ENCODE measurements at regions not wholly inside any gene's neighbourhood (a gene's known extent, or its start where the extent isn't known, plus 50 kb on each side); places are given as distances from the start of the nearest gene placed in this dataset.

GRCh38 chr4:128600996-128601871, 208.3 kb upstream of the JADE1 start:
- no peak for DNase-seq (ENCODE audit: low read depth, low spot score)

GRCh38 chr4:128600410-128600809, 209.1 kb upstream of the JADE1 start:
- peaks cover 6% of the 10 kb centered on the region for H3K4me1 ChIP-seq (ENCODE audit: insufficient read depth, insufficient read length)
- H3K27me3 ChIP-seq (ENCODE audit: insufficient read depth, insufficient read length) = no peaks in the 10 kb centered on the region
- H3K9me3 ChIP-seq (ENCODE audit: insufficient read depth, low read length) = no peaks in the 10 kb centered on the region; the same call in 1 of the 2 replicates
- no peak for DNase-seq (ENCODE audit: low read depth, low spot score)
- H3K9ac ChIP-seq (ENCODE audit: insufficient read length, low read depth) = no peak overlapping the region
- H3K4me3 ChIP-seq (ENCODE audit: insufficient read length, low read depth) = no peak overlapping the region
- TF ChIP-seq SUZ12 (IDR thresholded peaks at IDR 0.05; ENCODE audit: extremely low read depth, insufficient read depth, insufficient read length) = no peak
- no peaks in the 10 kb centered on the region for H3K36me3 ChIP-seq (ENCODE audit: insufficient read depth, insufficient read length, low read length)

More at GRCh38 chr4:128600996-128601871, 208.3 kb upstream of the JADE1 start:
- peaks cover 6% of the 10 kb centered on the region for H3K4me1 ChIP-seq (ENCODE audit: insufficient read depth, insufficient read length)
- no peaks in the 10 kb centered on the region for H3K27me3 ChIP-seq (ENCODE audit: insufficient read depth, insufficient read length)
- no peak for TF ChIP-seq ZNF274 (IDR thresholded peaks at IDR 0.05; ENCODE audit: low read depth, low read length)
- no peak for TF ChIP-seq SUZ12 (IDR thresholded peaks at IDR 0.05; ENCODE audit: extremely low read depth, insufficient read depth, insufficient read length)
- TF ChIP-seq YY1 (IDR thresholded peaks at IDR 0.05; ENCODE audit: insufficient read depth, insufficient read length) = no peak
- H3K36me3 ChIP-seq (ENCODE audit: insufficient read depth, insufficient read length, low read length) = no peaks in the 10 kb centered on the region
- H3K9me3 ChIP-seq (ENCODE audit: insufficient read depth, low read length) = no peaks in the 10 kb centered on the region; the same call in 1 of the 2 replicates
- H3K9ac ChIP-seq (ENCODE audit: insufficient read length, low read depth) = no peak overlapping the region
- no peak overlapping the region for H3K4me3 ChIP-seq (ENCODE audit: insufficient read length, low read depth)

DNA sequence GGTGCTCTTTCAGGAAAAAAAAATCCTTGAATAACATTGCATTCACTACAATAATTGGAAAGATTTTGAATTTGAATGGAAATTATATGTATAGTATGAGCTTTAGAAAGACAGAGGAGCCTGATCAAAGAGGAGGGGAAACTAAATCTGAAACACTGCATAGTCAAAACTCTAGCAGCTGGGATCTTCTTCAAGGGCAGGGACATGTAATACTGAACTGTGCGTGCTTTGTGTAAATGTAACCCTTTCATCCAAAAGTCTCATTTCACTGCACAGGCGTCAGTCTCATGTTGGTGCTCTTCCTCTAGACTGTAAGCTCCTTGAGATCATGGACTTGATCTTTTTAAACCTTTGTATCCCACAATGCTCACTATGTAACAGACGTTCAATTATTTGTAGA, 212.0 kb upstream of the JADE1 start:
- Histone ChIP-seq H3K27me3 (ENCODE audit: insufficient read depth, insufficient read length) (no peaks in the 10 kb centered on the region), H3K36me3 (ENCODE audit: insufficient read depth, insufficient read length, low read length) (no peaks in the 10 kb centered on the region), H3K9ac (ENCODE audit: insufficient read length, low read depth) (no peak overlapping the region), H3K4me1 (ENCODE audit: insufficient read depth, insufficient read length) (peaks cover 6% of the 10 kb centered on the region), H3K4me3 (ENCODE audit: insufficient read length, low read depth) (no peak overlapping the region), H3K9me3 (ENCODE audit: insufficient read depth, low read length) (peaks cover 11% of the 10 kb centered on the region; the same call in 1 of the 2 replicates)
- no peak for DNase-seq (ENCODE audit: low read depth, low spot score)
- TF ChIP-seq SUZ12 (IDR thresholded peaks at IDR 0.05; ENCODE audit: extremely low read depth, insufficient read depth, insufficient read length) (no peak), ZNF274 (IDR thresholded peaks at IDR 0.05; ENCODE audit: low read depth, low read length) (no peak), YY1 (IDR thresholded peaks at IDR 0.05; ENCODE audit: insufficient read depth, insufficient read length) (no peak)

DNA sequence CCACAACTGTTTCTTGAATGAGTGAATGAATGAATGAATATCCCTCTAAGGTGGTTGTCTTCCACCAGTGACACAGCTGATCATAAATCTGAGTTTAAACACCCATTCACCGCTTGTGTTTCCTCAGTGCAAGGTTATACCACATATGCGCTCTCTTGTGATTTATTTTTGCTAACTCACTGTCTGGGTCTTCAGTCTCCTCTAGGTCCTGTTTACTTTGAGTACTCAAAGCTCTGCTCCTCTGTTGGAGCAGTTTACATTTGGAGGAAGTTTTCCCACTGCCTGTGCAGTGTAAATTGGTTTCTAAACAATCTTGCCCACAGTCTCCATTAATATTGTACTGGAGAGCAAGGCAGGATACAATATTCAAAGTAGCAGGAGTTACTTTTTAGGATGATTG, 212.6 kb upstream of the JADE1 start:
- H3K9ac ChIP-seq (ENCODE audit: insufficient read length, low read depth) = no peak overlapping the region
- DNase-seq (ENCODE audit: low read depth, low spot score) = no peak
- H3K4me1 ChIP-seq (ENCODE audit: insufficient read depth, insufficient read length) = peaks cover 6% of the 10 kb centered on the region
- H3K36me3 ChIP-seq (ENCODE audit: insufficient read depth, insufficient read length, low read length) = no peaks in the 10 kb centered on the region
- TF ChIP-seq YY1 (IDR thresholded peaks at IDR 0.05; ENCODE audit: insufficient read depth, insufficient read length) = no peak
- no peak for TF ChIP-seq ZNF274 (IDR thresholded peaks at IDR 0.05; ENCODE audit: low read depth, low read length)
- no peak for TF ChIP-seq SUZ12 (IDR thresholded peaks at IDR 0.05; ENCODE audit: extremely low read depth, insufficient read depth, insufficient read length)
- peaks cover 11% of the 10 kb centered on the region; the same call in 1 of the 2 replicates for H3K9me3 ChIP-seq (ENCODE audit: insufficient read depth, low read length)
- H3K4me3 ChIP-seq (ENCODE audit: insufficient read length, low read depth) = no peak overlapping the region
- H3K27me3 ChIP-seq (ENCODE audit: insufficient read depth, insufficient read length) = no peaks in the 10 kb centered on the region

GRCh38 chr4:128596115-128596514, 213.4 kb upstream of the JADE1 start:
- TF ChIP-seq SUZ12 (IDR thresholded peaks at IDR 0.05; ENCODE audit: extremely low read depth, insufficient read depth, insufficient read length) = no peak
- TF ChIP-seq ZNF274 (IDR thresholded peaks at IDR 0.05; ENCODE audit: low read depth, low read length) = no peak
- TF ChIP-seq YY1 (IDR thresholded peaks at IDR 0.05; ENCODE audit: insufficient read depth, insufficient read length) = no peak
- peaks cover 11% of the 10 kb centered on the region; the same call in 1 of the 2 replicates for H3K9me3 ChIP-seq (ENCODE audit: insufficient read depth, low read length)
- H3K27me3 ChIP-seq (ENCODE audit: insufficient read depth, insufficient read length) = no peaks in the 10 kb centered on the region
- H3K9ac ChIP-seq (ENCODE audit: insufficient read length, low read depth) = no peak overlapping the region
- no peak for DNase-seq (ENCODE audit: low read depth, low spot score)
- peaks cover 6% of the 10 kb centered on the region for H3K4me1 ChIP-seq (ENCODE audit: insufficient read depth, insufficient read length)
- H3K36me3 ChIP-seq (ENCODE audit: insufficient read depth, insufficient read length, low read length) = no peaks in the 10 kb centered on the region
- H3K4me3 ChIP-seq (ENCODE audit: insufficient read length, low read depth) = no peak overlapping the region

GRCh38 chr4:128591482-128591881, 218.0 kb upstream of the JADE1 start:
- TF ChIP-seq YY1 (IDR thresholded peaks at IDR 0.05; ENCODE audit: insufficient read depth, insufficient read length) (no peak), ZNF274 (IDR thresholded peaks at IDR 0.05; ENCODE audit: low read depth, low read length) (no peak), SUZ12 (IDR thresholded peaks at IDR 0.05; ENCODE audit: extremely low read depth, insufficient read depth, insufficient read length) (no peak)
- H3K4me3 ChIP-seq (ENCODE audit: insufficient read length, low read depth) = no peak overlapping the region
- H3K36me3 ChIP-seq (ENCODE audit: insufficient read depth, insufficient read length, low read length) = no peaks in the 10 kb centered on the region
- DNase-seq (ENCODE audit: low read depth, low spot score) = no peak
- H3K9me3 ChIP-seq (ENCODE audit: insufficient read depth, low read length) = peaks cover 11% of the 10 kb centered on the region; the same call in 1 of the 2 replicates
- H3K27me3 ChIP-seq (ENCODE audit: insufficient read depth, insufficient read length) = no peaks in the 10 kb centered on the region
- H3K9ac ChIP-seq (ENCODE audit: insufficient read length, low read depth) = no peak overlapping the region
- no peaks in the 10 kb centered on the region for H3K4me1 ChIP-seq (ENCODE audit: insufficient read depth, insufficient read length)

GRCh38 chr4:128590773-128591172, 218.7 kb upstream of the JADE1 start:
- H3K36me3 ChIP-seq (ENCODE audit: insufficient read depth, insufficient read length, low read length) = no peaks in the 10 kb centered on the region
- no peak overlapping the region for H3K9ac ChIP-seq (ENCODE audit: insufficient read length, low read depth)
- H3K9me3 ChIP-seq (ENCODE audit: insufficient read depth, low read length) = peaks cover 11% of the 10 kb centered on the region; the same call in 1 of the 2 replicates
- DNase-seq (ENCODE audit: low read depth, low spot score) = no peak
- no peaks in the 10 kb centered on the region for H3K4me1 ChIP-seq (ENCODE audit: insufficient read depth, insufficient read length)
- no peaks in the 10 kb centered on the region for H3K27me3 ChIP-seq (ENCODE audit: insufficient read depth, insufficient read length)
- H3K4me3 ChIP-seq (ENCODE audit: insufficient read length, low read depth) = no peak overlapping the region
- TF ChIP-seq SUZ12 (IDR thresholded peaks at IDR 0.05; ENCODE audit: extremely low read depth, insufficient read depth, insufficient read length) (no peak), YY1 (IDR thresholded peaks at IDR 0.05; ENCODE audit: insufficient read depth, insufficient read length) (no peak), ZNF274 (IDR thresholded peaks at IDR 0.05; ENCODE audit: low read depth, low read length) (no peak)

Data from NT2/D1 (cell line).